AG04450 (cell line): ENCODE measurements at regions not wholly inside any gene's neighbourhood (a gene's known extent, or its start where the extent isn't known, plus 50 kb on each side); places are given as distances from the start of the nearest gene placed in this dataset.
A peak's percentile ranks its signal among the peaks of the same experiment; 100 is the strongest.

Experiments used
- CTCF ChIA-PET: fragments of 300-600, 350-600 bp; formaldehyde crosslinking; extraction: SDS; loops from one replicate; lab custom pipeline; 2022; ENCODE audit warnings: antibody characterized with exemption, inconsistent platforms; lab: Charles Lee
- POLR2A ChIA-PET: fragments of 350-600 bp; formaldehyde crosslinking; extraction: SDS; loops from one replicate; lab custom pipeline; 2021; ENCODE audit warnings: antibody characterized with exemption, inconsistent platforms; lab: Yijun Ruan, JAX
- DNase-seq: peaks from one replicate; pipeline ENCODE4 v3.0.0-alpha.2; 2011; ENCODE audit warnings: low read depth, low spot score
- H3K27ac ChIP-seq: one replicate; pipeline ENCODE4 v1.5.1; 2012; ENCODE audit warnings: low read depth, low read length, control low read depth
- H3K27me3 ChIP-seq: one replicate; pipeline ENCODE4 v1.6.0; 2012; ENCODE audit warnings: low read length; ENCODE audit not compliant: control insufficient read depth, insufficient read depth
- H3K4me3 ChIP-seq: 2 replicates; pipeline ENCODE4 v1.5.1; 2011; ENCODE audit warnings: mild to moderate bottlenecking, low read depth, low read length, control low read depth
- H3K9me3 ChIP-seq: 2 replicates; pipeline ENCODE4 v1.5.1; 2012; ENCODE audit warnings: low read length; ENCODE audit not compliant: control insufficient read depth, insufficient read depth
- TF ChIP-seq, protein P1 (sequence below): IDR thresholded peaks from 2 replicates; pipeline ENCODE4 v1.5.1; 2011; ENCODE audit warnings: low read depth, low read length, control low read depth, inconsistent platforms

DNA sequence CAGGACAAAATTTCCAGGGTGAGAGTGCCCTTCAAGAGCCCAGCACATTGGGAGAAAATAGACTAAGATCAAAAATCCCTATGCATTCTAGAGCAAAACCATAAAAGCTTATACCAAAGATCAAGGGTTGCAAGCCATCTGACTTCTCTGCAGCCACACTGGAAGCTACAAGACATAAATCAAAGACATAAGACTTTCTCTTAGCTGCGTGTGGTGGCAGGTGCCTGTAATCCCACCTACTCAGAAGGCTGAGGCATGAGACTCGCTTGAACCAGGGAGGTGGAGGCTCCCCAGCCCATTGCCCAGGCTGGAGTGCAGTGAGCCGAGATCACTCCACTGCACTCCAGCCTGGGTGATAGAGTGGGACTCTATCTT, 91.9 kb upstream of the NXT1 start:
- DNase-seq = no peak
- peaks cover 4% of the 10 kb centered on the region for H3K27me3 ChIP-seq
- ChIA-PET CTCF (interaction anchor here (1.9 to 4.8 kb wide), 3 partner anchors 14 to 207 kb away, joined by 8 to 18 read pairs (median 8); no protein-coding TSS in a partner anchor), POLR2A (interaction anchor here (1.0 to 1.2 kb wide), 2 partner anchors 32 to 113 kb away, joined by 3 to 4 read pairs; no protein-coding TSS in a partner anchor)
- peaks cover 4% of the 10 kb centered on the region; the same call in 1 of the 2 replicates for H3K9me3 ChIP-seq
- peak overlapping the region; percentile 68 for H3K27ac ChIP-seq
- H3K4me3 ChIP-seq = no peak overlapping the region
- TF ChIP-seq, protein P1, sequence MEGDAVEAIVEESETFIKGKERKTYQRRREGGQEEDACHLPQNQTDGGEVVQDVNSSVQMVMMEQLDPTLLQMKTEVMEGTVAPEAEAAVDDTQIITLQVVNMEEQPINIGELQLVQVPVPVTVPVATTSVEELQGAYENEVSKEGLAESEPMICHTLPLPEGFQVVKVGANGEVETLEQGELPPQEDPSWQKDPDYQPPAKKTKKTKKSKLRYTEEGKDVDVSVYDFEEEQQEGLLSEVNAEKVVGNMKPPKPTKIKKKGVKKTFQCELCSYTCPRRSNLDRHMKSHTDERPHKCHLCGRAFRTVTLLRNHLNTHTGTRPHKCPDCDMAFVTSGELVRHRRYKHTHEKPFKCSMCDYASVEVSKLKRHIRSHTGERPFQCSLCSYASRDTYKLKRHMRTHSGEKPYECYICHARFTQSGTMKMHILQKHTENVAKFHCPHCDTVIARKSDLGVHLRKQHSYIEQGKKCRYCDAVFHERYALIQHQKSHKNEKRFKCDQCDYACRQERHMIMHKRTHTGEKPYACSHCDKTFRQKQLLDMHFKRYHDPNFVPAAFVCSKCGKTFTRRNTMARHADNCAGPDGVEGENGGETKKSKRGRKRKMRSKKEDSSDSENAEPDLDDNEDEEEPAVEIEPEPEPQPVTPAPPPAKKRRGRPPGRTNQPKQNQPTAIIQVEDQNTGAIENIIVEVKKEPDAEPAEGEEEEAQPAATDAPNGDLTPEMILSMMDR = no peak

DNA sequence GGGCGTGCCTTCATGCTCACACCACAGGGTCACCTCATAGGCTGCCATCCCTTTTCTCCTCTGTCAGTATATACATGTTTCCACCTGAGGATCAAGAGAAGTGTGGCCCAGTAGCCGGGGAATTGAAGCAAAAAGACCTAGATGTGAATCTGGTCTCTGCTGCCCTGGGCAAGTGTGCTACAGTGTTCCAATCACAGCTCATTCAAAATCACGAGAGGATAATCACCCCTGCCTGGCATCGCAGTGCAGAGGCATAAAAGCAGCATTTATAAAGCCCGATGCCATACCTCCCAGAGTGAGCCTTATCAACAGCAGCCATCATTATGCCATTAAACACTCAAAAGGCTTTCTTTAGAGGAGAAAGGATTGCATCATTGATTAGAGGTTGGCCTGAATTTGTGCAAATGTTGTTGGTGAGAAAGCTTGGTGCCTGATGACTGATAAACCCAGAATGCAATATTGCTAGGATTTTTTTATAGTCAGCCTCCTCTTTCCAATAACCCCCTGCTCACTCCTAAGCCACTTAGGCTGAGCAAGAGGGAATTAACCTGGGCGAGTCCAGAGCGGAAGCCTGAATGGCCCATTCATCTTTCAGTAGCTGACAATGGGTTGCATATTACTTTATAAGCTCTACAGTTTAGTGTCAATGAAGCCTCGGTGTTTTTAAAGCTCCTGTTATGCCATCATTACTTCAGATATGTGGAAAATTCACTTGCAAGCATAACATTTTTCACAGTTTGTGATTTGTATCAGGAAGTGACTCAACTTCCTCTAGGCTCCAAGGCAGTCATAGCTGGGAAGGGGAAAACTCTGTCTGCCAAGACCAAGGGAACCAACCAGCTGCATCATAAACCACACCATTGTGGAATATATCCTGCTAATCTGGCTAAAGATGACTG, 92.5 kb upstream of the NXT1 start:
- Histone ChIP-seq H3K27me3 (peaks cover 4% of the 10 kb centered on the region), H3K4me3 (no peak overlapping the region), H3K9me3 (no peaks in the 10 kb centered on the region), H3K27ac (peak overlapping the region; percentile 68)
- CTCF ChIA-PET = interaction anchor here (1.3 to 4.8 kb wide), 4 partner anchors 13 to 207 kb away, joined by 4 to 18 read pairs (median 8); no protein-coding TSS in a partner anchor
- peak; percentile 59 for DNase-seq
- TF ChIP-seq, protein P1 = no peak
- POLR2A ChIA-PET = interaction anchor here (1.0 to 1.2 kb wide), 2 partner anchors 32 to 113 kb away, joined by 3 to 4 read pairs; no protein-coding TSS in a partner anchor

DNA sequence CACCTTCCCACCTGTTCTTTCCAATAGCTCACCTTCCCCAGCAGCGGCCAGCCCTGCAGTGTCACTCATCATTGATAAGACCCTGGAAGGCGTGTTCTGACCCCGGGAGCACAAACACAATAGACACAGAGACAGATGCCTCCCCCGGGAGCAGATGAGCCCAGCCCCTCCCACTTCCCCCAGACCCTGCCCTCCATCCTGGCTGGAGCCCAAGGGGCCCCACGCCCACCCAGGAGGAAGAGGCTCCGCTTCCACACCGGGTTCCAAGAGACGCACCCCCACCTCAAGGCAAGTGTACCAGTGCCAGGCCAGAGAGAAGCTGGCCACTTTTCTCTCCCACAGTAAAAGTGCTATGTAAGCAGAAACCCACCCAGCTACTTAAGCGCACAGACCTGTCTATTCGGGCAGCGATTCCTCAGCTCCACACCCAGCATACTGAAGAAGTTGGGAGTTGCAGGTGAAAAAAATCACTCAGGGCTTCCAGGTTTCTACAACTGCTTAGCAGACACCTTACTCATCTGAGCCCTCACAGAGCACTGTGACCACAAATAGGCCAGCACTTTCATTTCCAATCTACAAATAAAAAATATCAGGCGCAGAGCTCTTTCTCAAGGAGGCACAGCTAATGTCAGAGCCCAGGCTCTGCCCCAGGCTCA, 93.4 kb upstream of the NXT1 start:
- TF ChIP-seq, protein P1 = no peak
- no peak overlapping the region for H3K27ac ChIP-seq
- no peak for DNase-seq
- no peak overlapping the region for H3K4me3 ChIP-seq
- H3K9me3 ChIP-seq = no peaks in the 10 kb centered on the region
- CTCF ChIA-PET = interaction anchor here (1.3 to 4.8 kb wide), 4 partner anchors 12 to 206 kb away, joined by 4 to 18 read pairs (median 8); no protein-coding TSS in a partner anchor
- peaks cover 4% of the 10 kb centered on the region for H3K27me3 ChIP-seq
- POLR2A ChIA-PET = no interaction called here

DNA sequence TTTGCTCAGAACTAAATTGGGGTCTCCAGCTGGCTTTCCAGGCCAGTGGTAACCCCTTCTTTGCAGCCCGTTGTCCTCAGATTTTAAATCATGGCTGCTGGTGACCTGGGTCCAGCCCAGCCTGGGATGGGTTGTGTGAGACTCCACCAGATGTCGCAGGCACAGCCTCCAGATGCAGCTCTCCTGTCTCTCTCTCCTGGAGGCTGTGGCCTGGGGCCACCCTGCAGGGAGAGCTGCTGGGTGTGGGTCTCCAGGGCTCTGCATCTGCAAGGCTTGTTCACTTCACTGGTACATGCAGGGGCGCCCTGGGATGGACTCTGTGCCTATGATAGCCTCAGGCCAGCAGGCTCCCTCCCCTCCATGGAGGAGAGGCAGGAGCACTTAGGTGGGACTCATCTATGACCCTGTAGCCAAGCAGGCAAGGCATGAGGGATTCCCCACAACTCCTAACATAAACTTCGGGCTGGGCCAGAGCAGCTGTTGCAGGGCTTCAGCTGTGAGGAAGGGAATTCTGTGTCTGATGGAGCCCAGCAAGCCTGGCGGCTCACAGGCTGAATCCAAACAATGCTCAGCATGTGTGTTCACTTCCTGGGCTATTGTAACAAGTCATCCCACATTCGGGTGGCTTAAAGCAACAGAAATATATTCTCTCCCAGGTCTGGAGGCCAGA, 94.7 kb upstream of the NXT1 start:
- TF ChIP-seq, protein P1 = no peak
- DNase-seq = peak; percentile 78
- Histone ChIP-seq H3K4me3 (no peak overlapping the region), H3K9me3 (no peaks in the 10 kb centered on the region), H3K27me3 (peaks cover 4% of the 10 kb centered on the region), H3K27ac (peak overlapping the region; percentile 53)
- CTCF ChIA-PET = interaction anchor here (0.5 to 4.8 kb wide), 2 partner anchors 11 to 94 kb away, joined by 3 to 18 read pairs; no protein-coding TSS in a partner anchor
- POLR2A ChIA-PET = interaction anchor here (0.5 kb wide), 1 partner anchor 656 kb away, joined by 3 read pairs; no protein-coding TSS in a partner anchor
